ENCODE measurements at regions not wholly inside any gene's neighbourhood (a gene's known extent, or its start where the extent isn't known, plus 50 kb on each side); places are given as distances from the start of the nearest gene placed in this dataset.

DNA sequence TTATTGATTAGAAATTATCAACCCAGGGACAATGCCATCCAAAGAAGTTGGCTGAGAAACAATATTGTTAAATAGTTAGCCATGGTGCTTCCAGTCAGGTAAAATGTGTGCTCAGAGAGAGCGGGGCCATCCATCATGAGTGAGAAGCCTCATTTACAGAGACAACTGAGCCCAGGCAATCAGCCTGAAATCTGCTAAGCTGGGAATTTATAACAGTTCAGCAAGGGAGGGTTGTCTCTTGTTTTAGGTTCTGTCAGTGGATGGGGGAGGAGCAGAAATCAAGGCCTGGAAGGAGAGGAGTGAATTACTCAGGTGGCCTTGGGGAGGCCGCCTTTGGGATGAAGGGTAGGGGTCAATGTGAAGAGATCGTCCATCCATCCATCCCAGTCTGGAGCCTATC is 102.5 kb upstream of the ST8SIA3 start:
- no peak for TF ChIP-seq TARDBP (IDR thresholded peaks at IDR 0.05)
- TF ChIP-seq, protein P1, sequence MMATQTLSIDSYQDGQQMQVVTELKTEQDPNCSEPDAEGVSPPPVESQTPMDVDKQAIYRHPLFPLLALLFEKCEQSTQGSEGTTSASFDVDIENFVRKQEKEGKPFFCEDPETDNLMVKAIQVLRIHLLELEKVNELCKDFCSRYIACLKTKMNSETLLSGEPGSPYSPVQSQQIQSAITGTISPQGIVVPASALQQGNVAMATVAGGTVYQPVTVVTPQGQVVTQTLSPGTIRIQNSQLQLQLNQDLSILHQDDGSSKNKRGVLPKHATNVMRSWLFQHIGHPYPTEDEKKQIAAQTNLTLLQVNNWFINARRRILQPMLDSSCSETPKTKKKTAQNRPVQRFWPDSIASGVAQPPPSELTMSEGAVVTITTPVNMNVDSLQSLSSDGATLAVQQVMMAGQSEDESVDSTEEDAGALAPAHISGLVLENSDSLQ (IDR thresholded peaks at IDR 0.05), result no peak
- no peak for TF ChIP-seq SUZ12 (IDR thresholded peaks at IDR 0.05)
- TF ChIP-seq NFRKB (IDR thresholded peaks at IDR 0.05), result no peak
- TF ChIP-seq SP1 (IDR thresholded peaks at IDR 0.05), result no peak
- no peak for TF ChIP-seq FOXK2 (IDR thresholded peaks at IDR 0.05)
- no peak for TF ChIP-seq ELF4 (IDR thresholded peaks at IDR 0.05)
- TF ChIP-seq ARNT (IDR thresholded peaks at IDR 0.05), result no peak
- TF ChIP-seq BHLHE40 (IDR thresholded peaks at IDR 0.05; ENCODE audit: borderline replicate concordance), result no peak

All from HEK293T (cell line).